A549 (cell line): ENCODE measurements at regions not wholly inside any gene's neighbourhood (a gene's known extent, or its start where the extent isn't known, plus 50 kb on each side); places are given as distances from the start of the nearest gene placed in this dataset.

Source experiments
- CTCF ChIP-seq: fragments of >200 bp; sonication (Bioruptor Twin); formaldehyde crosslinking; IDR thresholded peaks from 3 replicates; pipeline ENCODE4 v1.5.1; 2016
- EHF ChIP-seq: fragments of 250-450 bp; sonication (Bioruptor Pico); IDR thresholded peaks from 2 replicates; pipeline ENCODE4 v1.5.0; 2020; ENCODE audit warnings: mild to moderate bottlenecking
- HDAC2 ChIP-seq: fragments of 200-600 bp; sonication (generic); IDR thresholded peaks from 2 replicates; pipeline ENCODE4 v1.6.1; 2016
- HOXA7 ChIP-seq: fragments of 250-450 bp; sonication (Bioruptor Pico); IDR thresholded peaks from 2 replicates; pipeline ENCODE4 v1.5.0; 2020; ENCODE audit warnings: mild to moderate bottlenecking, moderate library complexity
- JUN ChIP-seq, 2 experiments: fragments of >200 bp; sonication (Bioruptor Twin); formaldehyde crosslinking; IDR thresholded peaks; 2 replicates in 1 of 2; 3 replicates in 1 of 2; pipeline ENCODE4 v1.6.1; 2016 to 2017
- MAX ChIP-seq: IDR thresholded peaks from 2 replicates; pipeline ENCODE4 v1.6.1; 2012
- RAD21 ChIP-seq, 2 experiments: fragments of >200 bp in 1 of 2; sonication (Bioruptor Twin) in 1 of 2; formaldehyde crosslinking in 1 of 2; IDR thresholded peaks in 1 of 2; conservative IDR thresholded peaks in 1 of 2; 2 replicates in 1 of 2; 3 replicates in 1 of 2; pipeline ENCODE4 v1.6.1; 2012 to 2018; ENCODE audit warnings: inconsistent platforms in 1 of 2
- RCOR1 ChIP-seq: fragments of 150-350 bp; IDR thresholded peaks from 2 replicates; pipeline ENCODE4 v1.6.1; 2014; ENCODE audit warnings: antibody characterized with exemption, low read length, low read depth
- REST ChIP-seq: fragments of 200-600 bp; sonication (generic); IDR thresholded peaks from 2 replicates; pipeline ENCODE4 v1.6.1; 2016; ENCODE audit warnings: antibody characterized with exemption, mild to moderate bottlenecking, moderate library complexity
- USF2 ChIP-seq: fragments of 450-650 bp; IDR thresholded peaks from 2 replicates; pipeline ENCODE4 v1.6.1; 2014; ENCODE audit warnings: antibody characterized with exemption
- ZSCAN20 ChIP-seq: fragments of 250-450 bp; sonication (Bioruptor Pico); IDR thresholded peaks from 2 replicates; pipeline ENCODE4 v1.8.0; 2022; ENCODE audit warnings: mild to moderate bottlenecking, moderate library complexity

GRCh38 chr18:1173593-1173992, 268.9 kb downstream of the ADCYAP1 start:
- TF ChIP-seq MAX (no peak), REST (no peak), CTCF (no peak), USF2 (no peak), HDAC2 (no peak), JUN (IDR thresholded peaks at IDR 0.05) (no peak), RAD21 (conservative IDR thresholded peaks at IDR 0.05 in 1 of 2, IDR thresholded peaks at IDR 0.05 in 1 of 2) (no peak), EHF (CRISPR knock-in tag) (no peak), HOXA7 (no peak), RCOR1 (no peak), ZSCAN20 (no peak)
